ENCODE measurements at regions not wholly inside any gene's neighbourhood (a gene's known extent, or its start where the extent isn't known, plus 50 kb on each side); places are given as distances from the start of the nearest gene placed in this dataset.

DNA sequence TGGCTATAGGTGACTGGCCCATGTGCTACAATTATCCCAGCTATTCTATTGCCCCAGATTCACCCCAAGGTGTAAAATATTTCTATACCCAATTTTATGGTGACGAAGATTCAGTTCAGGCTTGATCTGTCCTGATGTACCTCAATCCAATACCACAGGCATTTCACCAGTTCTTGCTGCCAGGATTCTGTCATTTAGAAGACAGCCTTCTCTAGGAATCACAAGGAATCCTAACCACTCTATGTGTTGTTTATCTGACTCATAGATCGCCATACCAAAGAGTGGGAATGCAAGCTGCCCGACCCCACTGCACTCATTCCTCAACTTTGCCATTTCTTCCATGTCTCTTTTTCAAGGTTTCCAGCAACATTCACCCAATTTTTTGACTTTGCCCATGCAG lies 355.0 kb upstream of the EMCN start (continued):
- TF ChIP-seq, protein P1, sequence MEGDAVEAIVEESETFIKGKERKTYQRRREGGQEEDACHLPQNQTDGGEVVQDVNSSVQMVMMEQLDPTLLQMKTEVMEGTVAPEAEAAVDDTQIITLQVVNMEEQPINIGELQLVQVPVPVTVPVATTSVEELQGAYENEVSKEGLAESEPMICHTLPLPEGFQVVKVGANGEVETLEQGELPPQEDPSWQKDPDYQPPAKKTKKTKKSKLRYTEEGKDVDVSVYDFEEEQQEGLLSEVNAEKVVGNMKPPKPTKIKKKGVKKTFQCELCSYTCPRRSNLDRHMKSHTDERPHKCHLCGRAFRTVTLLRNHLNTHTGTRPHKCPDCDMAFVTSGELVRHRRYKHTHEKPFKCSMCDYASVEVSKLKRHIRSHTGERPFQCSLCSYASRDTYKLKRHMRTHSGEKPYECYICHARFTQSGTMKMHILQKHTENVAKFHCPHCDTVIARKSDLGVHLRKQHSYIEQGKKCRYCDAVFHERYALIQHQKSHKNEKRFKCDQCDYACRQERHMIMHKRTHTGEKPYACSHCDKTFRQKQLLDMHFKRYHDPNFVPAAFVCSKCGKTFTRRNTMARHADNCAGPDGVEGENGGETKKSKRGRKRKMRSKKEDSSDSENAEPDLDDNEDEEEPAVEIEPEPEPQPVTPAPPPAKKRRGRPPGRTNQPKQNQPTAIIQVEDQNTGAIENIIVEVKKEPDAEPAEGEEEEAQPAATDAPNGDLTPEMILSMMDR (IDR thresholded peaks at IDR 0.05) = no peak
- TF ChIP-seq RFX5 (IDR thresholded peaks at IDR 0.05; ENCODE audit: low read length) (no peak), MXI1 (IDR thresholded peaks at IDR 0.05; ENCODE audit: low read depth, low read length) (no peak), SIN3A (IDR thresholded peaks at IDR 0.05; ENCODE audit: borderline replicate concordance, low read depth, low read length) (no peak), RAD21 (IDR thresholded peaks at IDR 0.05; ENCODE audit: low read length) (no peak), FOSL2 (IDR thresholded peaks at IDR 0.05; ENCODE audit: borderline replicate concordance, low read depth) (peak; percentile 7; the same call in 1 of the 2 replicates), MEF2A (IDR thresholded peaks at IDR 0.05; ENCODE audit: borderline replicate concordance, low read depth) (no peak), TCF12 (IDR thresholded peaks at IDR 0.05) (peak; percentile 28; the same call in 1 of the 2 replicates), GATA2 (CRISPR knock-in tag; IDR thresholded peaks at IDR 0.05) (no peak)
- TF ChIP-seq, protein P2, sequence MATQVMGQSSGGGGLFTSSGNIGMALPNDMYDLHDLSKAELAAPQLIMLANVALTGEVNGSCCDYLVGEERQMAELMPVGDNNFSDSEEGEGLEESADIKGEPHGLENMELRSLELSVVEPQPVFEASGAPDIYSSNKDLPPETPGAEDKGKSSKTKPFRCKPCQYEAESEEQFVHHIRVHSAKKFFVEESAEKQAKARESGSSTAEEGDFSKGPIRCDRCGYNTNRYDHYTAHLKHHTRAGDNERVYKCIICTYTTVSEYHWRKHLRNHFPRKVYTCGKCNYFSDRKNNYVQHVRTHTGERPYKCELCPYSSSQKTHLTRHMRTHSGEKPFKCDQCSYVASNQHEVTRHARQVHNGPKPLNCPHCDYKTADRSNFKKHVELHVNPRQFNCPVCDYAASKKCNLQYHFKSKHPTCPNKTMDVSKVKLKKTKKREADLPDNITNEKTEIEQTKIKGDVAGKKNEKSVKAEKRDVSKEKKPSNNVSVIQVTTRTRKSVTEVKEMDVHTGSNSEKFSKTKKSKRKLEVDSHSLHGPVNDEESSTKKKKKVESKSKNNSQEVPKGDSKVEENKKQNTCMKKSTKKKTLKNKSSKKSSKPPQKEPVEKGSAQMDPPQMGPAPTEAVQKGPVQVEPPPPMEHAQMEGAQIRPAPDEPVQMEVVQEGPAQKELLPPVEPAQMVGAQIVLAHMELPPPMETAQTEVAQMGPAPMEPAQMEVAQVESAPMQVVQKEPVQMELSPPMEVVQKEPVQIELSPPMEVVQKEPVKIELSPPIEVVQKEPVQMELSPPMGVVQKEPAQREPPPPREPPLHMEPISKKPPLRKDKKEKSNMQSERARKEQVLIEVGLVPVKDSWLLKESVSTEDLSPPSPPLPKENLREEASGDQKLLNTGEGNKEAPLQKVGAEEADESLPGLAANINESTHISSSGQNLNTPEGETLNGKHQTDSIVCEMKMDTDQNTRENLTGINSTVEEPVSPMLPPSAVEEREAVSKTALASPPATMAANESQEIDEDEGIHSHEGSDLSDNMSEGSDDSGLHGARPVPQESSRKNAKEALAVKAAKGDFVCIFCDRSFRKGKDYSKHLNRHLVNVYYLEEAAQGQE (IDR thresholded peaks at IDR 0.05; ENCODE audit: low read depth, low read length) = no peak
- TF ChIP-seq, protein P3, sequence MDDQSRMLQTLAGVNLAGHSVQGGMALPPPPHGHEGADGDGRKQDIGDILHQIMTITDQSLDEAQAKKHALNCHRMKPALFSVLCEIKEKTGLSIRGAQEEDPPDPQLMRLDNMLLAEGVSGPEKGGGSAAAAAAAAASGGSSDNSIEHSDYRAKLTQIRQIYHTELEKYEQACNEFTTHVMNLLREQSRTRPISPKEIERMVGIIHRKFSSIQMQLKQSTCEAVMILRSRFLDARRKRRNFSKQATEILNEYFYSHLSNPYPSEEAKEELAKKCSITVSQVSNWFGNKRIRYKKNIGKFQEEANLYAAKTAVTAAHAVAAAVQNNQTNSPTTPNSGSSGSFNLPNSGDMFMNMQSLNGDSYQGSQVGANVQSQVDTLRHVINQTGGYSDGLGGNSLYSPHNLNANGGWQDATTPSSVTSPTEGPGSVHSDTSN (IDR thresholded peaks at IDR 0.05) = peak; percentile 60

DNA sequence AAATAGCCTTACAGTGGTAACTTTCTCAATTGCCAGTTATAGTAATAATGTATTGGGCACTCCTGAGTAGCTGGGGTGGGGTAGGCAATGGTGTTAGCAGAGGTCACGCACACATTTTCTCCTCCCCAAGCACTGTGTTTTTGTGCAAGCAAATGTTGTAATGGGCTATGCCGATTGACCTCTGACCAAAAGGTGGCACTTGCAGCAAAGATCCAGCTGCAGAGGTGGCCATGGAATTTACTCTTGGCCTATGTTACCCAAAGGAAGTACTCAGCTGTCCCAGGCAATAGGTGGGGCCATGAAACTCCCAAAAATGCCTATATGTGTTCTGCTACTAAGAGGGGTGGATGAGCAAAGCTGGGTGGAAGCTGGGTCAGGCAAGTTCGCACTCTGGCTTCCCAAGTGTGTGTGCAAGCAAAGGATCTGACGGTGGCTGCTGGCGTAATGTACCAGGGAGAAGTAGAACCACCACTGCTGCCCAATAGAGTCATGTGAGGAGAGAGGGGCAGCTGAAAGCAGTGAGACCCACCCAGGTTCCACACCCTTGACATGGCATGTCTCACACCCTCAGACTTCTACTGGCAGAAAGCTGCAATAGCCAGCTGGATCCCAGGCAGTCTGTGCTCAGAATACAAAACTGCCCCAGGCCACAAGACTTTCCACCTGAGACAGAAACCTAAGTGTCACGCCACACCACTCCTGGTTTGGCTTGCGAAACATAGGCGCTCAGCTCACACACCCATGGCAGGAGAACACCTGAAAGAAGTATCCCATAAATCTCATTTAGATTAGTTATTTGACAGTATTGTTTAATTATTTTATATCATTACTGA lies 353.3 kb upstream of the EMCN start:
- DNase-seq = no peak
- Histone ChIP-seq H3K9me3 (no peaks in the 10 kb centered on the region), H3K9ac (no peak overlapping the region), H3K79me2 (ENCODE audit: insufficient read depth) (no peaks in the 10 kb centered on the region), H3K27ac (ENCODE audit: low read depth in 2 of 2, low read length in 1 of 2) (no peak overlapping the region), H3K4me3 (ENCODE audit: low read depth in 2 of 2, low read length in 1 of 2) (no peak overlapping the region), H3K4me2 (no peak overlapping the region), H3K4me1 (ENCODE audit: control insufficient read depth in 1 of 2, insufficient read depth in 2 of 2, low read depth in 1 of 2, low read length in 1 of 2) (no peaks in the 10 kb centered on the region; a peak in 1 of 4 replicates), H3F3A (replicated peaks; ENCODE audit: insufficient read depth) (no peaks in the 10 kb centered on the region), H4K20me1 (ENCODE audit: insufficient read depth) (no peaks in the 10 kb centered on the region), H3K27me3 (ENCODE audit: insufficient read depth) (no peaks in the 10 kb centered on the region), H3K36me3 (replicated peaks in 1 of 2; ENCODE audit: control insufficient read depth in 1 of 2, insufficient read depth in 2 of 2, low read length in 1 of 2) (no peaks in the 10 kb centered on the region), H3K9me2 (no peaks in the 10 kb centered on the region), H2AFZ (ENCODE audit: low read depth) (no peak overlapping the region)
- CTCF ChIA-PET = interaction anchor here (1.3 to 1.4 kb wide), 2 partner anchors 12 to 107 kb away, joined by 3 read pairs; no protein-coding TSS in a partner anchor
- WGBS (ENCODE audit: low lambda C conversion rate) = 77% methylated on average over 8 of the region's 8 CpGs
- POLR2A ChIA-PET = no interaction called here
- no peak for TF ChIP-seq GATA2 (CRISPR knock-in tag; IDR thresholded peaks at IDR 0.05)
- TF ChIP-seq FOXM1 (IDR thresholded peaks at IDR 0.05; ENCODE audit: low read depth) = no peak
- TF ChIP-seq SMC3 (IDR thresholded peaks at IDR 0.05; ENCODE audit: low read depth, low read length) = no peak
- TF ChIP-seq, protein P4, sequence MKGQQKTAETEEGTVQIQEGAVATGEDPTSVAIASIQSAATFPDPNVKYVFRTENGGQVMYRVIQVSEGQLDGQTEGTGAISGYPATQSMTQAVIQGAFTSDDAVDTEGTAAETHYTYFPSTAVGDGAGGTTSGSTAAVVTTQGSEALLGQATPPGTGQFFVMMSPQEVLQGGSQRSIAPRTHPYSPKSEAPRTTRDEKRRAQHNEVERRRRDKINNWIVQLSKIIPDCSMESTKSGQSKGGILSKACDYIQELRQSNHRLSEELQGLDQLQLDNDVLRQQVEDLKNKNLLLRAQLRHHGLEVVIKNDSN (IDR thresholded peaks at IDR 0.05; ENCODE audit: borderline replicate concordance, low read depth) = no peak
- TF ChIP-seq, protein P5, sequence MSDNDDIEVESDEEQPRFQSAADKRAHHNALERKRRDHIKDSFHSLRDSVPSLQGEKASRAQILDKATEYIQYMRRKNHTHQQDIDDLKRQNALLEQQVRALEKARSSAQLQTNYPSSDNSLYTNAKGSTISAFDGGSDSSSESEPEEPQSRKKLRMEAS (IDR thresholded peaks at IDR 0.05; ENCODE audit: low read depth) = no peak
- no peak for TF ChIP-seq NRF1 (IDR thresholded peaks at IDR 0.05; ENCODE audit: low read depth, low read length)
- no peak for TF ChIP-seq JUND (IDR thresholded peaks at IDR 0.05)
- TF ChIP-seq, protein P2 (IDR thresholded peaks at IDR 0.05; ENCODE audit: low read depth, low read length) = no peak
- no peak for TF ChIP-seq YY1 (IDR thresholded peaks at IDR 0.05; ENCODE audit: low read depth)
- TF ChIP-seq TCF12 (IDR thresholded peaks at IDR 0.05) = no peak
- TF ChIP-seq TEAD4 (IDR thresholded peaks at IDR 0.05; ENCODE audit: borderline replicate concordance, insufficient read depth) = no peak

All from SK-N-SH (cell line).